ENCODE measurements at regions not wholly inside any gene's neighbourhood (a gene's known extent, or its start where the extent isn't known, plus 50 kb on each side); places are given as distances from the start of the nearest gene placed in this dataset.

- no peaks in the 10 kb centered on the region for H3K4me1 ChIP-seq (ENCODE audit: control insufficient read depth in 5 of 5, insufficient read depth in 5 of 5, low read length in 5 of 5)
- ATAC-seq (ENCODE audit: insufficient read depth, low FRiP score), result no peak
- DNase-seq, result peak in 2 of 3 donors; percentile 37 to 40
- peaks cover 0 to 4% (median 2%) of the 10 kb centered on the region in 4 donors for H3K9me3 ChIP-seq (ENCODE audit: control insufficient read depth in 4 of 4, insufficient read depth in 3 of 4, low read length in 3 of 4)
- no peak overlapping the region for H3K9ac ChIP-seq (ENCODE audit: insufficient read depth in 1 of 2, low read length in 2 of 2)
- H3K36me3 ChIP-seq (ENCODE audit: control insufficient read depth in 4 of 4, insufficient read depth in 4 of 4, low read length in 4 of 4), result no peaks in the 10 kb centered on the region
- TF ChIP-seq CTCF (IDR thresholded peaks at IDR 0.05; ENCODE audit: control extremely low read depth, extremely low read depth), result no peak
- H3K27ac ChIP-seq (ENCODE audit: low read depth in 1 of 2, low read length in 1 of 2), result no peak overlapping the region
- no peak overlapping the region for H3K4me3 ChIP-seq
- no peaks in the 10 kb centered on the region for H3K27me3 ChIP-seq (ENCODE audit: control insufficient read depth in 3 of 3, insufficient read depth in 3 of 3, low read length in 2 of 3)
These were observed 175.3 kb upstream of the LRP1B start for GRCh38 chr2:142306131-142306530.

- H3K27me3 ChIP-seq (ENCODE audit: control insufficient read depth in 3 of 3, insufficient read depth in 3 of 3, low read length in 2 of 3), result no peaks in the 10 kb centered on the region
- TF ChIP-seq CTCF (IDR thresholded peaks at IDR 0.05; ENCODE audit: control extremely low read depth, extremely low read depth), result no peak
- no peak overlapping the region for H3K4me3 ChIP-seq
- H3K36me3 ChIP-seq (ENCODE audit: control insufficient read depth in 4 of 4, insufficient read depth in 4 of 4, low read length in 4 of 4), result no peaks in the 10 kb centered on the region
- DNase-seq, result no peak
- H3K4me1 ChIP-seq (ENCODE audit: control insufficient read depth in 5 of 5, insufficient read depth in 5 of 5, low read length in 5 of 5), result no peaks in the 10 kb centered on the region
- H3K27ac ChIP-seq (ENCODE audit: low read depth in 1 of 2, low read length in 1 of 2), result no peak overlapping the region
- ATAC-seq (ENCODE audit: insufficient read depth, low FRiP score), result no peak
- H3K9me3 ChIP-seq (ENCODE audit: control insufficient read depth in 4 of 4, insufficient read depth in 3 of 4, low read length in 3 of 4), result no peaks in the 10 kb centered on the region
- no peak overlapping the region for H3K9ac ChIP-seq (ENCODE audit: insufficient read depth in 1 of 2, low read length in 2 of 2)
These were observed 169.7 kb upstream of the LRP1B start for GRCh38 chr2:142300517-142300916.

- DNase-seq, result no peak
- Histone ChIP-seq H3K9me3 (ENCODE audit: control insufficient read depth in 4 of 4, insufficient read depth in 3 of 4, low read length in 3 of 4) (no peaks in the 10 kb centered on the region), H3K27me3 (ENCODE audit: control insufficient read depth in 3 of 3, insufficient read depth in 3 of 3, low read length in 2 of 3) (no peaks in the 10 kb centered on the region), H3K9ac (ENCODE audit: insufficient read depth in 1 of 2, low read length in 2 of 2) (no peak overlapping the region), H3K36me3 (ENCODE audit: control insufficient read depth in 4 of 4, insufficient read depth in 4 of 4, low read length in 4 of 4) (no peaks in the 10 kb centered on the region), H3K4me3 (no peak overlapping the region), H3K4me1 (ENCODE audit: control insufficient read depth in 5 of 5, insufficient read depth in 5 of 5, low read length in 5 of 5) (no peaks in the 10 kb centered on the region), H3K27ac (ENCODE audit: low read depth in 1 of 2, low read length in 1 of 2) (no peak overlapping the region)
- TF ChIP-seq CTCF (IDR thresholded peaks at IDR 0.05; ENCODE audit: control extremely low read depth, extremely low read depth), result no peak
- ATAC-seq (ENCODE audit: insufficient read depth, low FRiP score), result no peak
These were observed 168.2 kb upstream of the LRP1B start for GRCh38 chr2:142299021-142299420.

- WGBS, 2 donors, result 76 to 79% methylated on average over 2 of the region's 2 CpGs
- Histone ChIP-seq H3K27ac (ENCODE audit: low read depth in 1 of 2, low read length in 1 of 2) (no peak overlapping the region), H3K9me3 (ENCODE audit: control insufficient read depth in 4 of 4, insufficient read depth in 3 of 4, low read length in 3 of 4) (no peaks in the 10 kb centered on the region), H3K27me3 (ENCODE audit: control insufficient read depth in 3 of 3, insufficient read depth in 3 of 3, low read length in 2 of 3) (no peaks in the 10 kb centered on the region), H3K4me1 (ENCODE audit: control insufficient read depth in 5 of 5, insufficient read depth in 5 of 5, low read length in 5 of 5) (no peaks in the 10 kb centered on the region), H3K36me3 (ENCODE audit: control insufficient read depth in 4 of 4, insufficient read depth in 4 of 4, low read length in 4 of 4) (no peaks in the 10 kb centered on the region), H3K4me3 (no peak overlapping the region), H3K9ac (ENCODE audit: insufficient read depth in 1 of 2, low read length in 2 of 2) (no peak overlapping the region)
- ATAC-seq (ENCODE audit: insufficient read depth, low FRiP score) (no peak), DNase-seq (no peak)
- no peak for TF ChIP-seq CTCF (IDR thresholded peaks at IDR 0.05; ENCODE audit: control extremely low read depth, extremely low read depth)
These were observed 163.4 kb upstream of the LRP1B start for GRCh38 chr2:142294225-142294624.
